GM19397 (cell line): ENCODE measurements at regions not wholly inside any gene's neighbourhood (a gene's known extent, or its start where the extent isn't known, plus 50 kb on each side); places are given as distances from the start of the nearest gene placed in this dataset.

Experiments used
- ATAC-seq: cut with Tn5 transposase; IDR thresholded peaks from one replicate; pipeline ENCODE4 v1.9.1; 2021; ENCODE audit warnings: mild to moderate bottlenecking, moderate library complexity; ENCODE audit not compliant: unreplicated experiment

DNA sequence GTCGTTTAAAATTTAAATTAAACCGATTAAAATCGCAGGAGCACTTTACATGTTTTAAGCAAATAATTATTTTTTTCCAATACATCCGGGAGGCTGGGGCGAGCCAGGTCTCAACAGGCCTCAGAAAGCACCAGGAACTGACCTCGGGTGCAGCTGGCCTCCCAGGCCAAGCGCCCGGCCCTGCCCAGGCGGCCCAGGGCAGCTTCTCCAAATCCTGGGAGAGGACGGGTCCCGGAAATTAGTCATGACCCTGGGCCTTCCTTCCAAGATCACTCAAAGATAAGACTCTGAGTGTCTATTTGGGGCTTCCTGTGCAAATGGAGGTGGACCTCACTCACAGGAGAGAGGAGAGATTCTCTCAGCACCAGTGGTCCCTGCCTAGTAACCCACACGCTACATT, 177.1 kb downstream of the BCL11B start:
- no peak for ATAC-seq

DNA sequence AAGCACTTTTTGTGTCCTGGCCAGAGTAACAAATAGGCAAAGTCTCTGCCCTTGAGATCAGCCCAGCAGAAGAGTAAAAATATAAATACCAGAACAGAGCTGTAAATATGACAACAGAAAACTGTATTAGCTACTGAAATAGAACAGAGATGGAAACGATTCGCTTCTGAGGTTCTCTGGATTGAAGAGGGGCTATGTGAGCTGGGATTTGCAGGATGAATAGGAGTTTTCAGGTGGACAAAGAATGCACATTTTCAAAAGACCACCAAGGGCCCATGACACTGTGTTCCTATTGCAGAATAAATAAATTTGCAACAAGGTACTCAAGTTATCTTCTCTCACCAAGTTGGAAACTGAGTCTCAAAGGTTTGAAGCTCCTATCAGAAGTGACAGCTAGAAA, 176.6 kb downstream of the BCL11B start:
- no peak for ATAC-seq

DNA sequence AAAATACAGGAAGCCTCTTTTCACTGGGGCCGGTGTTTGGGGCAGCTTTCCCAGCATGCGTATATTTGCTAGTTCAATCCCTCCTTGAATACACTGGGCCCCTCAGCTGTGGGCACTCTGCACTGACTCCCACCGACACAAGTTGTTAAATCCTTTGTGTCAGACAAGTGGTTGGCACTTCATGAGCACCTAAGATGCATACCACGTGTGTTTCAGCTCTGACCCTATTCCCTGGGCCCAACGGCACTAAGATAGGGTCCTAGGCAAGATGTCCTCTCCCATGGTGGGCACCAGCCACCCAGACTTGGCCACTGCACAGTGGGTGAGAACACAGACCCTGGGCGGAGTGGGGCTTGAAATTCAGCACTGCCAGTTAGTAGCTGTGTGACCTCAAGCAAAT, 173.8 kb downstream of the BCL11B start:
- no peak for ATAC-seq

DNA sequence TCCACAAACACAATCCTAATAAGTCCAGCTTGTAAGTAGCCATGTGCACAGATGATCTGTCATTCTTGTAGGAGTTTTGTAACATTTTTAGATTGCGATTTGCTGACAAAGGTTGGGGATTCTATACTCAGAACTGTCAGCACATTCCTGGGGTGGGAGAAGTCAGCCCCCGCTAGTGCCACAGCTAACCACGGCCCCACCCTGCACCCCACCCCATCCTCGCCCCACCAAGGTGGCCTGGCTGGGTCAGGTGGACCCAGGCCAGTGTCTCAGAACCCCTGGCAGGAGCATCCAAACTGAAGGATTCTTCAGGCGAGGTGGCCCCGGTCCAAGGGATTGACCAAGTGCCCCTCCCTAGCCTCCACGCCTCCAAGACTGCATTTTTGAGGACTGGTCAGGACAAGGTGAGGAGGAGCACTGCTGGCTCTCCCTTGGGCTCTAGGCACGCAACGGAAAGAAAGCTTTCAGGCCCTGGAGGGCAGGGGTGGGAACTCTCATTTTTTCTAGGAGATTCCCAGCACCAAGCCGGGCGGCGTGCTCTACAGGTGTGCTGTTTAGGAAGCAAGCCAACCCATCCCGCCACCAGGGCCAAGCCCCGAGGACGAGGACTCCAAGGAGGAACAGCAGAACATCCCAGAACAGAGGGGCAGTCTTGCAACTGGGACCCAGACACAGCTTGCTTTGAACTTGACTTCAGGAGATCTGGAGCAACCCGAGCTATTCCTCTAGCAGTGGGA, 172.8 kb downstream of the BCL11B start:
- no peak for ATAC-seq

DNA sequence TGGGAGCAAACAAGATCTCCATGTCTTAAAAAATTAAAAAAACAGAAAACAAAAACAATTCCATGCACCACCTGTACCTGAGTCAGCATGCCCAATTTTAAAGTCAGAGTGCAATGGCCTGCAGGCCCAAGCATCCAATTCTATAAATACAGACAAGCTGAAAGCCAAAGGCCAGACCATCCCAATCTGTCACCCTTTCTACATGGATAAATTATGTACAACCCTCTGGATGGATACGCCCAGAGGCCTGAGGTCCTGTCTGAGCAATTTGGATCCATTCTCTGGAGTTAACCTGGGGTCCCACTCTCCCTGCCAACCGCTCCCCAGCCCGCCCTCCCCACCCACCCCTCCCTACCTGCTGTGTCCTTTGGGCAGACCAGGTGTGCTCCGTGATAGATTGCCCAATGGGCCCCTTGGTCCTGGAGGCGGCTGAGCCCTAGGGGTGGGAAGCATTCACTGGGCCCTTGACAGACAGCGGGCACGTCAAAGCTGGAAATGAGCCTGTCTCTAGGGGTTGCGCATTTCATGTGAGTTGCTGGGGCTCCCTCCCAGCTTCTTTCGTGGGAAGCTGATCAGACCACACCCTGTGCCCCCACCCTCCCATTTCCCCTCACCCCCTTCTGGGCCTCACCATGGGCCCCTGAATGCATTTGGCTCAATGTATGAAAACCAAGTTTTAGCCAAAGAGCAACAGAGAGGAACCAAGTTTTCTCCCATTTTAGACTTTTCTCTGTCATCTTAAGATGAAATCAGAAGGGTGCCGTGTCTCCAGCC, 171.3 kb downstream of the BCL11B start:
- ATAC-seq, result no peak

DNA sequence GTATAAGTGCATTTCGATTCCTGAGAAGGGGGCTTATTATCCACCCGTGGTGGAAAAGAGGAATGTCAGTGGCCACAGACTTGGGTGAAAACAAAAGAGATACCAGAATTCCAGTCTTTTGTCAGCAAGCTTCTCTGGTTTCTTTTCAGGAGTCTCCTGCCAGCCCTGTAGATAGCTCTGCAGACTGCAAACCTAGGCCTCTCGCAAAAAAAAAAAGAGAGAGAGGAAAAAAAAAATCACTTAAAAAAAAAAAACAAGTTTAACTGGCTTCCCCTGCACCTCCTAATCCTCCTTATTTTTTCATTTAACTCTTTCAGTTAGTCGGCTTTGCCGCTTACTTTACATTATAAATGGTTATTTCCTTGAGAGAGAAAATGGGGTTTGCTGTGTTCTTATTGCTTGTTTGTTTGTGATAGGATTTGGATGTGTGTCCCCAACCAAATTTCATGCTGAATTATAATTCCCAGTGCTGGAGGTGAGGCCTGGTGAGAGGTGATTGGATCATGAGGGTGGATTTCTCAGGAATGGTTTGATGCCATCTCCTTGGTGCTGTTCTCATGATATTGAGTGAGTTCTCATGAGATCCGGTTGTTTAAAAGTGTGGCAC, 170.0 kb downstream of the BCL11B start:
- no peak for ATAC-seq

DNA sequence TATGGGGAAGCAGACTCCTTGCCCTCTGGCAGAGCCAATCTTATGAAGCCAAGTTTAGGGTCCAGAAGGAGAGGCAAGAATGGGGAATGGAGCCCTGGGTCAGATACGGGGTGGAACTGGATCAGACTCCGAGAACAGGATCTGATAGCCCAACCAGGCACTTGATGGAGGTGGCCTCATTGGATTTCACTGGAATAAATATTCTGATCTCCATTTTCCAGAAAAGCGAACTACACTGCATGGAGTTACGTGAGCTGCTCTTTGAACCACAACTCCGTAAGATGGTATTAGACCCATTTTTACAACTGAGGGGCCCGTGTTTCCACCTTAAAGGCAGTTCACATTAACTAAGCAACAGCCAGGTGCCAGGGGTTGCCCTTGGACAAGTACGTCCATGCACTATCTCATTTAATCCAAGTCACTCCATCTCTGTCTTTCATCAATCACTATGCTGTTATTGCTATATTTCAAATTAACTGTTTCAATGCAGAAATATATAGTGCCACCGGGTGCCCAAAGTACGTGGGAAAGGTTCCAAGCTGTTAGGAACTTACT, 155.2 kb downstream of the BCL11B start:
- no peak for ATAC-seq

DNA sequence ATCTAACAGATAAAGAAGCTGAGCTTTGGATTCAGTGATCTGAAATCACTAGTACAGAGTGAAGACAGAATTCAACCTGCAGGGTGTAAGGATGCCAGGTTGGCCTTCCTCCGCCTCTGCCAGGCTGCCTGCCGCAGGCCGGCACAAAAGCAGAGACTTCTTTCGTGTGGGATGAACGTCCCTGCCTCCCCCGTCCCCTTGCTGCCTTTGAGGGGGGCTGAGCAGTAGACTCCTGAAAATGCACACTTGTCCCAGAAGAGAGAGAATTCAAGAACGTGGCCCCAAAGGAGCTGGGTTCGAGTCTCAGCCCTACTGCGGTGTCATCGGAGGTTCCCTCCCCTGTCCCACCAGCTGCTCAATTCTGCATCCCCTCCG, 154.3 kb downstream of the BCL11B start:
- ATAC-seq, result no peak

DNA sequence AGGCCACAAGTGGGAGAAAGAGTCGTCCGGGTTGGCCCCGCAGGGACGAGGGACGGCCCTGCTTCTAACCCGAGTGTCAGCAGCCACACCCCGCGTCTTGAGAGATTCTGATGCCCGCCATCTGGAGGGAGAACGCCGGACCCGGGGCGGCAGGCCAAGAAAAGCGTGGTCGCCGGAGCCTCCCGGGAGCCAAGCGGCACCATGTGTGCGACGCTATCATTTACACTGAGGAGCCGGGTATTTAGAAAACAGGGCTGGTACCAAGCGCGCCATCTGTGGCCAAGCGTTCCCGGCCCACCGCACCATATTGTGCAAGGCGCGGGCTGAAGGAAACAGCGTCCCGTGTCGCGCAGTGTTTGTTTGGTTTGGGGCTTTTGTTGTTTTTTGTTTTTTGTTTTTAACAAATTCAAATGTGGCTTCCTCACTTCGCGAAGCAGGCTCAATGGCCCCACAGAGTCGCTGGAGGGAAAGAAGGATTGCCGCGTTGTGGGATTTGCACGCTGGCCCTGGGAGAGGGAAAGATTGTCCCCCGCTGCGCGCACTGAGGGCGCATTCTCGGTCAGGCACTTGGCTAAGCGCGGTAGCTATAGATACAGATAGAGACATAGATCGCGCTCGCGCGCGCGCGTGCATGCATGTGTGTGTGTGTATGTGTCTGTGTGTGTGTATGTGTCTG, 153.8 kb downstream of the BCL11B start:
- no peak for ATAC-seq

DNA sequence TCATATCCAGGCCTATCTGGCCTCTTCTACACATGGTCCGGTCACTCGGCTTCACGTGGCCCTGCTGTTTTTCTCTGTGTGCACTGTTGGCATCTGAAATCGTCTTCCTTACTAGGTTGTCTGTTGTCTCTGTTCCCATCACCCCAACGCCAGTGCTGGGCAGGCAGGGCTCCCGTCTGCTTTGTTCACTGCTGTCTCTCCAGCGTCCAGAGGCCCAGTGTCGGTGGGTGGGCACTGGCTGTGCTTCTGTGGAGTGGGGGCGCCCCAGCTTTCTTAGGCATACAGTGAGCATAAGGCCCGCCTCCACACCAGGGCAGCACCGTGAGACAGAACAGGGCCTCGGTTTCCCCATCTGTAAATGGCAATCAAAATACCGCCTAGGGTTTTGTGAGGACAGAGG, 153.1 kb downstream of the BCL11B start:
- no peak for ATAC-seq
